NT2/D1 (cell line): ENCODE measurements at regions not wholly inside any gene's neighbourhood (a gene's known extent, or its start where the extent isn't known, plus 50 kb on each side); places are given as distances from the start of the nearest gene placed in this dataset.

Experiments used
- DNase-seq: peaks from one replicate; pipeline ENCODE4 v3.0.0-alpha.2; 2011; ENCODE audit warnings: low read depth, low spot score
- H3K27me3 ChIP-seq: 2 replicates; pipeline ENCODE4 v1.6.0; 2011; ENCODE audit warnings: mild to moderate bottlenecking; ENCODE audit not compliant: insufficient read length, insufficient read depth
- H3K36me3 ChIP-seq: 2 replicates; pipeline ENCODE4 v1.6.1; 2011; ENCODE audit warnings: mild to moderate bottlenecking, low read length, mixed read lengths; ENCODE audit not compliant: insufficient read depth, insufficient read length
- H3K4me1 ChIP-seq: 2 replicates; pipeline ENCODE4 v1.5.1; 2011; ENCODE audit not compliant: insufficient read depth, insufficient read length
- H3K4me3 ChIP-seq: 2 replicates; pipeline ENCODE4 v1.5.1; 2011; ENCODE audit warnings: low read depth; ENCODE audit not compliant: insufficient read length
- H3K9ac ChIP-seq: 2 replicates; pipeline ENCODE4 v1.6.0; 2011; ENCODE audit warnings: low read depth; ENCODE audit not compliant: insufficient read length
- H3K9me3 ChIP-seq: 2 replicates; pipeline ENCODE4 v1.5.1; 2011; ENCODE audit warnings: mild to moderate bottlenecking, low read length; ENCODE audit not compliant: insufficient read depth
- SUZ12 ChIP-seq: IDR thresholded peaks from 2 replicates; pipeline ENCODE4 v1.6.1; 2011; ENCODE audit not compliant: insufficient read length, insufficient read depth; ENCODE audit errors: extremely low read depth
- YY1 ChIP-seq: IDR thresholded peaks from 2 replicates; pipeline ENCODE4 v1.6.1; 2011; ENCODE audit not compliant: insufficient read length, insufficient read depth
- ZNF274 ChIP-seq: IDR thresholded peaks from 2 replicates; pipeline ENCODE4 v1.6.1; 2011; ENCODE audit warnings: mild to moderate bottlenecking, low read depth, low read length

GRCh38 chr2:154587739-154588138, 110.8 kb upstream of the KCNJ3 start:
- Histone ChIP-seq H3K4me1 (no peaks in the 10 kb centered on the region), H3K9ac (no peak overlapping the region), H3K9me3 (no peaks in the 10 kb centered on the region), H3K4me3 (no peak overlapping the region), H3K36me3 (no peaks in the 10 kb centered on the region), H3K27me3 (no peaks in the 10 kb centered on the region)
- DNase-seq: peak; percentile 40
- TF ChIP-seq SUZ12 (no peak), ZNF274 (no peak), YY1 (no peak)

DNA sequence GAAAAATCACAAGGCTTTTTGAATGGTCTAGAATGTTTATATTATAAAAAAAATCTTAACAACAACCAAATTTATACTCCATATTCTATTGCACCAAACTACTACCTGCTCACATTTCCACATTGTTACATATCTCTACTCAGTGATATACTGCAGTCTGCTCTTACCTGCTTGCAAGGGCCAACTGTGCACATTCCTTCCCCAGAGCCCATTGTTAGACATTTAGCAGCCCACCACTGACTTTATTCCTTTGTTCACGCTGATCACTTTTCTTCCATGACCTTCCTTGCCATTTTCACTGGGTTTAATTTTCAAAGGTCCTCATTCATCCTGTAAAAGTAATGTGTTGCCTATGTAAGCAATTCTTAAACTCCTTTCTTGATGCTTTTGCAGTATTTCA, 109.7 kb upstream of the KCNJ3 start:
- Histone ChIP-seq H3K36me3 (no peaks in the 10 kb centered on the region), H3K9ac (no peak overlapping the region), H3K4me1 (no peaks in the 10 kb centered on the region), H3K27me3 (no peaks in the 10 kb centered on the region), H3K4me3 (no peak overlapping the region), H3K9me3 (no peaks in the 10 kb centered on the region)
- TF ChIP-seq SUZ12 (no peak), YY1 (no peak), ZNF274 (no peak)
- DNase-seq: no peak

GRCh38 chr2:154589514-154589913, 109.0 kb upstream of the KCNJ3 start:
- Histone ChIP-seq H3K4me3 (no peak overlapping the region), H3K27me3 (no peaks in the 10 kb centered on the region), H3K9me3 (no peaks in the 10 kb centered on the region), H3K9ac (no peak overlapping the region), H3K4me1 (no peaks in the 10 kb centered on the region), H3K36me3 (no peaks in the 10 kb centered on the region)
- peak; percentile 36 for DNase-seq
- TF ChIP-seq YY1 (no peak), ZNF274 (no peak), SUZ12 (no peak)

DNA sequence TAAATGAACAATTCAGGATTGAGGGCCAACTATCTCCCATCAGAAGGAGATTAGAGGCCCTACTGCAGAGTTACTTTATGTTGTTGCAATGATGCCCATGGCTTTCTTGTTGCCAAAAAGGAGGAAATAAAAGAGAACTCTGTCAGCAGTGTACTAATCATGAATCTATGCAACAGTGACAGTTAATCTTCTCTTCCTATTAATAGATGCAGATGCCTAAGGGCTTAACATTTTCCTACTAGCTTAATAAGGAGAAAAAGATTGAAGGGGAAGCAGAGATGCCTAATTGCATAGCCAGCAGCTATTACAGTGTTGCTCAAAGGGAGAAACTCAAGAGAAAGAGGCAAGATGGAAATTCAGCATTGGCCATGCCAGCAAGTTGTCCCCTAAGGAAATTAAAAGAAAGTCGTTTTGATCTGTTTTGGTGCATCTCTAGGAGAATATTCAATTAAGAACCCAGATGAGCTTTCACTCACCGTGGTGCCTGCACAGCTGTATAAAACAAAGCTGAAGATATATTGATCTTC, 107.1 kb upstream of the KCNJ3 start:
- H3K4me3 ChIP-seq: no peak overlapping the region
- no peak overlapping the region for H3K9ac ChIP-seq
- TF ChIP-seq YY1: no peak
- TF ChIP-seq ZNF274: no peak
- no peak for TF ChIP-seq SUZ12
- no peaks in the 10 kb centered on the region for H3K4me1 ChIP-seq
- no peaks in the 10 kb centered on the region for H3K36me3 ChIP-seq
- H3K27me3 ChIP-seq: no peaks in the 10 kb centered on the region
- DNase-seq: no peak
- no peaks in the 10 kb centered on the region for H3K9me3 ChIP-seq

DNA sequence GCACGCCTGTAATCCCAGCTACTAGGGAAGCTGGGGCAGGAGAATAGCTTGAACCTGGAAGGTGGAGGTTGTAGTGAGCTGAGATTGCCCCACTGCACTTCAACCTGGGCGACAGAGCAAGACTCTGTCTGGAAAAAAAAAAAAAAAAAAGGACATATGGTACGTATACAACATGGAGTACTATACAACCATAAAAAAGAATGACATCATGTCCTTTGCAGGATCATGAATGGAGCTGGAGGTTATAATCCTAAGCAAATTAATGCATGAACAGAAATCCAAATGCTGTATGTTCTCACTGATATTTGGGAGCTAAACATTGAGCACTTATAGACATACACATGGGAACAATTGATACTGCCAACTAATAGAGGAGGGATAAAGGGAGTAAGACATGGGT, 99.3 kb upstream of the KCNJ3 start:
- Histone ChIP-seq H3K36me3 (no peaks in the 10 kb centered on the region), H3K9me3 (no peaks in the 10 kb centered on the region), H3K4me3 (no peak overlapping the region), H3K4me1 (no peaks in the 10 kb centered on the region), H3K27me3 (no peaks in the 10 kb centered on the region), H3K9ac (no peak overlapping the region)
- no peak for DNase-seq
- TF ChIP-seq ZNF274 (no peak), YY1 (no peak), SUZ12 (no peak)

GRCh38 chr2:154600927-154601494, 97.5 kb upstream of the KCNJ3 start:
- Histone ChIP-seq H3K9ac (no peak overlapping the region), H3K4me3 (no peak overlapping the region), H3K4me1 (no peaks in the 10 kb centered on the region), H3K9me3 (no peaks in the 10 kb centered on the region), H3K27me3 (no peaks in the 10 kb centered on the region), H3K36me3 (no peaks in the 10 kb centered on the region)
- TF ChIP-seq SUZ12 (no peak), ZNF274 (no peak), YY1 (no peak)
- DNase-seq: no peak

DNA sequence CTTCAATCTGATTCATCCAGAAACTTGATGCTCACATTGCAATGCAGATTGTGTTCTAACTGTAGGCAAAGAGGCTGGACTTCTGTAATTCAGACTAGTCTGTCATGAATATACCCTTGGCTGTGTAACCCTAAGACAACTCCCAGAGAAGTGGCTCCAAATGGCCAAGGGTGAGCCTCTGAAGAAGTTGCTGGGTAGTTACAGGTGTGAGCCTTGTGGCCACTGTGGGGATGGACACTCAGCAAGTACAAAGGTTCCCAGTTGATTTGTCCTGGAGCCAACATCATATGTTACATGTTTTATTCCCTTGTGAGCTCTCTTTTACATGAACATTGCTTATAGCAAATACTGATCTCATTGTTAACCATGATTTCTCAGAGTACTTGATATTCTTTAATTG, 94.8 kb upstream of the KCNJ3 start:
- Histone ChIP-seq H3K9ac (no peak overlapping the region), H3K9me3 (no peaks in the 10 kb centered on the region), H3K36me3 (no peaks in the 10 kb centered on the region), H3K27me3 (no peaks in the 10 kb centered on the region), H3K4me1 (no peaks in the 10 kb centered on the region), H3K4me3 (no peak overlapping the region)
- DNase-seq: no peak
- no peak for TF ChIP-seq SUZ12
